B cell (primary cell): ENCODE measurements at regions not wholly inside any gene's neighbourhood (a gene's known extent, or its start where the extent isn't known, plus 50 kb on each side); places are given as distances from the start of the nearest gene placed in this dataset.

Experiments
- ATAC-seq: fragments of 200-7000 bp; cut with Tn5 transposase; one replicate; pipeline ENCODE4 v1.10.0; 2021; ENCODE audit warnings: low read depth, mild to moderate bottlenecking, moderate number of reproducible peaks, moderate library complexity
- CTCF ChIA-PET: fragments of 350-600 bp; sonication (Branson Sonifier 250); formaldehyde crosslinking; loops from one replicate; lab custom pipeline; 2021; ENCODE audit warnings: antibody characterized with exemption, inconsistent platforms; lab: Charles Lee
- POLR2A ChIA-PET: fragments of 350-600 bp; sonication (Branson Sonifier 250); formaldehyde crosslinking; loops from one replicate; lab custom pipeline; 2021; ENCODE audit warnings: antibody characterized with exemption; lab: Charles Lee
- DNase-seq: peaks from one replicate; pipeline ENCODE4 v3.0.0; 2013
- H2AFZ ChIP-seq: 2 replicates; pipeline ENCODE4 v1.6.1; 2012; ENCODE audit warnings: mild to moderate bottlenecking, low read depth, low read length; ENCODE audit not compliant: insufficient read depth, poor library complexity, severe bottlenecking
- H3K27ac ChIP-seq, 2 donors: 1 replicate in 1 of 2; 2 replicates in 1 of 2; pipeline ENCODE4 v1.5.1; 2012 to 2013; ENCODE audit warnings: low read length in 2 of 2, mild to moderate bottlenecking in 2 of 2, moderate library complexity in 1 of 2
- H3K27me3 ChIP-seq, 4 experiments: fragments of 200-600 bp in 1 of 4; sonication (generic) in 1 of 4; replicated peaks in 1 of 4; 1 replicate in 2 of 4; 2 replicates in 2 of 4; pipeline versions ENCODE4 v1.6.1 to v1.7.0; 2013 to 2016; ENCODE audit warnings: low read length in 3 of 4, mild to moderate bottlenecking in 2 of 4, mixed read lengths in 1 of 4, moderate library complexity in 1 of 4; ENCODE audit not compliant: insufficient read depth in 4 of 4, control insufficient read depth in 3 of 4; ENCODE audit errors: control extremely low read depth in 1 of 4
- H3K36me3 ChIP-seq, 2 experiments: replicated peaks in 1 of 2; 1 replicate in 1 of 2; 2 replicates in 1 of 2; pipeline versions ENCODE4 v1.6.1 to v1.7.1; 2013; ENCODE audit warnings: low read length in 1 of 2; ENCODE audit not compliant: insufficient read depth in 2 of 2, control insufficient read depth in 1 of 2; ENCODE audit errors: control extremely low read depth in 1 of 2, extremely low read depth in 1 of 2
- H3K4me1 ChIP-seq, 2 donors: fragments of 200-600 bp in 1 of 2; sonication (generic) in 1 of 2; 1 replicate in 1 of 2; 2 replicates in 1 of 2; pipeline versions ENCODE4 v1.5.1 to v1.6.1; 2013 to 2017; ENCODE audit warnings: low read length in 2 of 2; ENCODE audit not compliant: control insufficient read depth in 2 of 2, insufficient read depth in 2 of 2
- H3K4me2 ChIP-seq: replicated peaks from 2 replicates; pipeline ENCODE3; 2012; ENCODE audit warnings: mild to moderate bottlenecking, low read depth, low read length; ENCODE audit not compliant: poor library complexity, severe bottlenecking
- H3K4me3 ChIP-seq, 5 experiments: fragments of 200-600 bp in 1 of 5; sonication (generic) in 1 of 5; 1 replicate in 3 of 5; 2 replicates in 2 of 5; pipeline versions ENCODE4 v1.5.1 to v1.7.0; 2011 to 2016; ENCODE audit warnings: low read length in 4 of 5, mild to moderate bottlenecking in 4 of 5, low read depth in 2 of 5, control low read depth in 1 of 5, moderate library complexity in 1 of 5; ENCODE audit not compliant: insufficient read depth in 1 of 5; ENCODE audit errors: control extremely low read depth in 1 of 5, extremely low read depth in 1 of 5
- H3K79me2 ChIP-seq: fragments of 200-600 bp; sonication (generic); one replicate; pipeline ENCODE4 v1.6.0; 2016; ENCODE audit warnings: low read length; ENCODE audit not compliant: control insufficient read depth, insufficient read depth
- H3K9ac ChIP-seq: fragments of 200-600 bp; sonication (generic); 2 replicates; pipeline ENCODE4 v1.6.1; 2017; ENCODE audit warnings: mild to moderate bottlenecking, low read length, moderate library complexity
- H3K9me3 ChIP-seq, 3 donors: one replicate each; pipeline versions ENCODE4 v1.6.1 to v1.7.1; 2013; ENCODE audit warnings: low read length in 2 of 3; ENCODE audit not compliant: control insufficient read depth in 2 of 3, insufficient read depth in 1 of 3; ENCODE audit errors: control extremely low read depth in 1 of 3
- H4K20me1 ChIP-seq: 2 replicates; pipeline ENCODE4 v1.6.0; 2012; ENCODE audit warnings: mild to moderate bottlenecking, low read length; ENCODE audit not compliant: insufficient read depth, control insufficient read depth, poor library complexity, severe bottlenecking
- H3K27ac Mint-ChIP-seq: one replicate; pipeline ENCODE4 v1.8.0; 2021; ENCODE audit warnings: mixed read lengths
- H3K27me3 Mint-ChIP-seq: one replicate; pipeline ENCODE4 v1.8.0; 2021; ENCODE audit warnings: mixed read lengths
- H3K4me1 Mint-ChIP-seq: one replicate; pipeline ENCODE4 v1.8.0; 2021; ENCODE audit warnings: mixed read lengths
- H3K4me3 Mint-ChIP-seq: one replicate; pipeline ENCODE4 v1.8.0; 2021; ENCODE audit warnings: mixed read lengths
- H3K9me3 Mint-ChIP-seq: one replicate; pipeline ENCODE4 v1.8.0; 2022; ENCODE audit warnings: mixed read lengths; ENCODE audit not compliant: insufficient read depth
- EZH2 ChIP-seq: IDR thresholded peaks from 2 replicates; pipeline ENCODE4 v1.6.1; 2012; ENCODE audit warnings: borderline replicate concordance, low read depth, mild to moderate bottlenecking, moderate library complexity, low read length; ENCODE audit not compliant: insufficient read depth, poor library complexity, severe bottlenecking
- WGBS: methylation state at CpG from one replicate; pipeline ENCODE4 v1.1.5; 2013; ENCODE audit warnings: missing lambda C conversion rate; ENCODE audit not compliant: insufficient coverage; 5-methylcytosine and 5-hydroxymethylcytosine counted together
- intact Hi-C: fragments of 100-400 bp; cut with micrococcal nuclease; formaldehyde crosslinking; loops from one replicate; pipeline ENCODE4 v1.10.0; 2022
- TF ChIP-seq, protein P1 (sequence below): fragments of 200-600 bp; IDR thresholded peaks from one replicate; pipeline ENCODE4 v1.8.0; 2022; ENCODE audit warnings: antibody characterized with exemption, mild to moderate bottlenecking

DNA sequence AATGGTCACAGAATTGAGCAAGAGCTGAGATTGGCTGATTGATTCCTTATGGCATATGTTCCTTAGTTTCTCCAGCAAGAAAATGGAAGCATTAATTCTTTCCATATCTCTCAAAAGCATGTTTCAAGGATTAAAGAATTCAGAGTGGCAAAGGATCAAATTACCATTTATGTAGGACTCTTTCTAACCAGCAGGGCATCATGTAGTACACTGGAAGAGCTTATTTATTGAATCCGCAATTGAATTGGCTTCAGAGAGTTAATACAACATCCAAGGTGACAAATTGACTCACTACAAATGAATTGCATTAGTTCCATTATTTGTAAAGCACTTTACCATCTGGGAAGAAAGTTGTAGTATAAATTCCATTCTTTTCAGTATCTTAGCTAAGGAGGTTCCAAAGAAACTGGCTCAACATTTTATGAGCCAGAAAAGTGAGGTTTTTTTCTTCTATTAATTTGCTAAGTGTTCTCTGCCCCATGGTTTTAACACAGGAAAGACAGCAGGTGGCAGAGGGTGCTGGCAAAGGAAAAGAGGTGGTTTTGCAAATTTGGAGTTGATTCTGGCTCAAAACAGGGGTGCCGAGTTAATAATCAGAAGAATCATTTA is 409.9 kb downstream of the MTX2 start:
- whole genome bisulfite sequencing = 83% methylated on average over 1 of the region's 2 CpGs
- Histone ChIP-seq H2AFZ (no peak overlapping the region), H3K27ac (no peak overlapping the region), H3K9me3 (no peaks in the 10 kb centered on the region), H3K9ac (no peak overlapping the region), H3K36me3 (no peaks in the 10 kb centered on the region), H3K4me3 (no peak overlapping the region), H3K79me2 (no peaks in the 10 kb centered on the region), H3K4me2 (no peak overlapping the region), H3K27me3 (no peaks in the 10 kb centered on the region), H3K4me1 (no peaks in the 10 kb centered on the region), H4K20me1 (no peaks in the 10 kb centered on the region)
- ChIA-PET POLR2A (no interaction called here), CTCF (no interaction called here)
- peaks cover 27% of the 10 kb centered on the region for H3K27me3 Mint-ChIP-seq
- no peak overlapping the region for H3K27ac Mint-ChIP-seq
- H3K4me1 Mint-ChIP-seq = no peaks in the 10 kb centered on the region
- H3K9me3 Mint-ChIP-seq = no peaks in the 10 kb centered on the region
- TF ChIP-seq, protein P1, sequence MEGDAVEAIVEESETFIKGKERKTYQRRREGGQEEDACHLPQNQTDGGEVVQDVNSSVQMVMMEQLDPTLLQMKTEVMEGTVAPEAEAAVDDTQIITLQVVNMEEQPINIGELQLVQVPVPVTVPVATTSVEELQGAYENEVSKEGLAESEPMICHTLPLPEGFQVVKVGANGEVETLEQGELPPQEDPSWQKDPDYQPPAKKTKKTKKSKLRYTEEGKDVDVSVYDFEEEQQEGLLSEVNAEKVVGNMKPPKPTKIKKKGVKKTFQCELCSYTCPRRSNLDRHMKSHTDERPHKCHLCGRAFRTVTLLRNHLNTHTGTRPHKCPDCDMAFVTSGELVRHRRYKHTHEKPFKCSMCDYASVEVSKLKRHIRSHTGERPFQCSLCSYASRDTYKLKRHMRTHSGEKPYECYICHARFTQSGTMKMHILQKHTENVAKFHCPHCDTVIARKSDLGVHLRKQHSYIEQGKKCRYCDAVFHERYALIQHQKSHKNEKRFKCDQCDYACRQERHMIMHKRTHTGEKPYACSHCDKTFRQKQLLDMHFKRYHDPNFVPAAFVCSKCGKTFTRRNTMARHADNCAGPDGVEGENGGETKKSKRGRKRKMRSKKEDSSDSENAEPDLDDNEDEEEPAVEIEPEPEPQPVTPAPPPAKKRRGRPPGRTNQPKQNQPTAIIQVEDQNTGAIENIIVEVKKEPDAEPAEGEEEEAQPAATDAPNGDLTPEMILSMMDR = no peak
- no peak for TF ChIP-seq EZH2
- H3K4me3 Mint-ChIP-seq = no peak overlapping the region
- intact Hi-C loops = no loop called here
- no peak for ATAC-seq
- DNase-seq = no peak

DNA sequence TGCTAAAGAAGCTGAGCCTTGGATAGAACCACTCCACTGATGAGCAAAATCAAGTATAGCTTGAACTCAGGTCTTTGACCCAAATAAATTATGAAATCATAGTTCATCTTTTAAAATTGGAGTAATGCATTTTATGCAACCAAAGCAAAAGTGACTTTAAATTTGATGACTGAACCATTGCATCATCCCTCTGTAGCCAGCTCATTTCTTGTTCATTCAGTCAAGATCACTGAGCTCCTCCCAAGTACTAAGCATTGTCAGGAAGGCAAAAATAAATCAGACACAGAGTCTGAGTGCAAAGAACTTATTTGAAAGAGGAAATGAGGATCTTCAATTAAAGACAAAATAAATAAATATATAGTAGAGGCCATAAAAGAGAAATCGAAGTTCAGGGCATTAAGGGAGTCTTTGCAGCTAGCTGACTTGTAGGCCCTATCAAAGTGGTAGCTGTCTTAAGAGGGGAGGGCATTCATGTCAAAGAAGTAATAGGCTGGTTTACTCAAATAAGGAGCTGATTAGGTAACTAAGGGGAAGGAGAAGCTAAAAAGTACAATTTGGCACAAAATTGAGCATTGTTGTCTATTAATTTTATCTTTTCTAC is 411.8 kb downstream of the MTX2 start:
- no peak for DNase-seq
- ChIA-PET CTCF (interaction anchor here (0.7 kb wide), 1 partner anchor 33 kb away, joined by 3 read pairs; no protein-coding TSS in a partner anchor), POLR2A (no interaction called here)
- H3K4me1 ChIP-seq = no peaks in the 10 kb centered on the region
- Mint-ChIP-seq H3K4me3 (no peak overlapping the region), H3K27me3 (peaks cover 30% of the 10 kb centered on the region), H3K9me3 (no peaks in the 10 kb centered on the region), H3K27ac (no peak overlapping the region), H3K4me1 (no peaks in the 10 kb centered on the region)
- H3K27ac ChIP-seq = no peak overlapping the region
- no peak overlapping the region for H3K4me3 ChIP-seq
- H3K4me2 ChIP-seq = no peak overlapping the region
- no peaks in the 10 kb centered on the region for H3K36me3 ChIP-seq
- no peak overlapping the region for H3K9ac ChIP-seq
- intact Hi-C loops = no loop called here
- no peak for ATAC-seq
- no peaks in the 10 kb centered on the region for H3K79me2 ChIP-seq
- H3K9me3 ChIP-seq = no peaks in the 10 kb centered on the region
- TF ChIP-seq, protein P1 = no peak
- no peak for TF ChIP-seq EZH2
- WGBS = 100% methylated on average over 1 of the region's 1 CpG
- no peaks in the 10 kb centered on the region for H4K20me1 ChIP-seq
- H3K27me3 ChIP-seq = no peaks in the 10 kb centered on the region
- no peak overlapping the region for H2AFZ ChIP-seq
